GM12891 (cell line): ENCODE measurements at regions not wholly inside any gene's neighbourhood (a gene's known extent, or its start where the extent isn't known, plus 50 kb on each side); places are given as distances from the start of the nearest gene placed in this dataset.

Experiments
- PAX5 ChIP-seq: IDR thresholded peaks from 2 replicates; pipeline ENCODE4 v1.6.1; 2011; ENCODE audit warnings: low read length, moderate library complexity, mild to moderate bottlenecking; ENCODE audit not compliant: insufficient read depth, severe bottlenecking
- POLR2A ChIP-seq: IDR thresholded peaks from 2 replicates; pipeline ENCODE4 v1.6.1; 2011; ENCODE audit warnings: low read depth, low read length, control low read depth
- POLR2AphosphoS5 ChIP-seq: IDR thresholded peaks from 2 replicates; pipeline ENCODE4 v1.6.1; 2011; ENCODE audit warnings: low read depth, low read length, control low read depth
- POU2F2 ChIP-seq: IDR thresholded peaks from 2 replicates; pipeline ENCODE4 v1.6.1; 2011; ENCODE audit warnings: low read depth, mild to moderate bottlenecking, control low read depth, low read length, moderate library complexity
- SPI1 ChIP-seq: IDR thresholded peaks from 2 replicates; pipeline ENCODE4 v1.6.1; 2011; ENCODE audit warnings: low read depth, low read length, control low read depth
- TAF1 ChIP-seq: IDR thresholded peaks from 2 replicates; pipeline ENCODE4 v1.6.1; 2011; ENCODE audit warnings: low read depth, low read length, control low read depth

- no peak for TF ChIP-seq TAF1
- TF ChIP-seq POLR2AphosphoS5: no peak
- no peak for TF ChIP-seq POLR2A
- no peak for TF ChIP-seq SPI1
- TF ChIP-seq PAX5: no peak
- no peak for TF ChIP-seq POU2F2
Measured at GRCh38 chr2:35870713-35871112, 484.9 kb upstream of the CRIM1 start.
